Omental fat pad (tissue), 3 donors: ENCODE measurements at regions not wholly inside any gene's neighbourhood (a gene's known extent, or its start where the extent isn't known, plus 50 kb on each side); places are given as distances from the start of the nearest gene placed in this dataset.

Experiments used
- ATAC-seq: fragments of 150-250 bp; one replicate; pipeline ENCODE4 v1.9.1; 2016; ENCODE audit warnings: mild to moderate bottlenecking, moderate library complexity; ENCODE audit not compliant: low FRiP score
- DNase-seq: peaks from one replicate; pipeline ENCODE4 v3.0.0-alpha.2; 2019; ENCODE audit warnings: low spot score
- TF ChIP-seq, protein P1 (sequence below), 3 donors: fragments of 450-650 bp; IDR thresholded peaks; one replicate each; pipeline ENCODE4 v1.5.1; 2016 to 2017; ENCODE audit warnings: antibody characterized with exemption in 3 of 3, mild to moderate bottlenecking in 3 of 3, moderate library complexity in 2 of 3

GRCh38 chr6:104603108-104603745, 256.5 kb downstream of the HACE1 start:
- DNase-seq (no peak), ATAC-seq (no peak)
- TF ChIP-seq, protein P1, sequence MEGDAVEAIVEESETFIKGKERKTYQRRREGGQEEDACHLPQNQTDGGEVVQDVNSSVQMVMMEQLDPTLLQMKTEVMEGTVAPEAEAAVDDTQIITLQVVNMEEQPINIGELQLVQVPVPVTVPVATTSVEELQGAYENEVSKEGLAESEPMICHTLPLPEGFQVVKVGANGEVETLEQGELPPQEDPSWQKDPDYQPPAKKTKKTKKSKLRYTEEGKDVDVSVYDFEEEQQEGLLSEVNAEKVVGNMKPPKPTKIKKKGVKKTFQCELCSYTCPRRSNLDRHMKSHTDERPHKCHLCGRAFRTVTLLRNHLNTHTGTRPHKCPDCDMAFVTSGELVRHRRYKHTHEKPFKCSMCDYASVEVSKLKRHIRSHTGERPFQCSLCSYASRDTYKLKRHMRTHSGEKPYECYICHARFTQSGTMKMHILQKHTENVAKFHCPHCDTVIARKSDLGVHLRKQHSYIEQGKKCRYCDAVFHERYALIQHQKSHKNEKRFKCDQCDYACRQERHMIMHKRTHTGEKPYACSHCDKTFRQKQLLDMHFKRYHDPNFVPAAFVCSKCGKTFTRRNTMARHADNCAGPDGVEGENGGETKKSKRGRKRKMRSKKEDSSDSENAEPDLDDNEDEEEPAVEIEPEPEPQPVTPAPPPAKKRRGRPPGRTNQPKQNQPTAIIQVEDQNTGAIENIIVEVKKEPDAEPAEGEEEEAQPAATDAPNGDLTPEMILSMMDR (IDR thresholded peaks at IDR 0.05), result no peak

- ATAC-seq, result no peak
- TF ChIP-seq, protein P1 (IDR thresholded peaks at IDR 0.05), result no peak
- DNase-seq, result no peak
These were observed 258.0 kb downstream of the HACE1 start for GRCh38 chr6:104601721-104602120.

DNA sequence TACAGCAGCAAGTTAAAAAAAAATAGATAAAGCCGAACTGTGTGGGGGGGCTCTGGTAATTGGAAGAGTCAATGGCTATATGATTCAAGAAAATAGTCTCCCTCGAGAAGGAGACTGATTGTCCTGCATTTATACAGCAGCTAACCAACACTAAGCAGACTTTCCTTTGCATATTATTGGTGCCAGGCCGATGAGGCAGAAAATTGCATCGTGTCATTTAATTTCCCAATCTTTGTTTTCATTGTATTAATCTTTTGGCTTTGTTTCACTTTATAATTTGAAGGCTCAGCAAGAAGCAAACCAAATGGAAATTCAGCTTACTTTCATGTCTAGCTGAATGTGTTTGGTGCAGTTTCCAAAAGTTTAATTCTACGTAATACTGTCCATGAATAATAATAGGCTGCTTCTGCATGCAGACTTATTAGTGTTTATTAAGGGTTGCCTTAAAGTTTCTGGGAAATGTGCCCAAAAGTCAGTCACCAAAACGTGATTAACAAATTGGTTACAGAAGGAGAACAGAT, 258.5 kb downstream of the HACE1 start:
- no peak for DNase-seq
- peak; percentile 23 for ATAC-seq
- TF ChIP-seq, protein P1 (IDR thresholded peaks at IDR 0.05), result no peak

GRCh38 chr6:104600639-104600931, 259.1 kb downstream of the HACE1 start:
- TF ChIP-seq, protein P1 (IDR thresholded peaks at IDR 0.05), result no peak
- ATAC-seq (no peak), DNase-seq (no peak)

GRCh38 chr6:104599821-104600638, 259.7 kb downstream of the HACE1 start:
- no peak for DNase-seq
- TF ChIP-seq, protein P1 (IDR thresholded peaks at IDR 0.05), result no peak
- ATAC-seq, result no peak

DNA sequence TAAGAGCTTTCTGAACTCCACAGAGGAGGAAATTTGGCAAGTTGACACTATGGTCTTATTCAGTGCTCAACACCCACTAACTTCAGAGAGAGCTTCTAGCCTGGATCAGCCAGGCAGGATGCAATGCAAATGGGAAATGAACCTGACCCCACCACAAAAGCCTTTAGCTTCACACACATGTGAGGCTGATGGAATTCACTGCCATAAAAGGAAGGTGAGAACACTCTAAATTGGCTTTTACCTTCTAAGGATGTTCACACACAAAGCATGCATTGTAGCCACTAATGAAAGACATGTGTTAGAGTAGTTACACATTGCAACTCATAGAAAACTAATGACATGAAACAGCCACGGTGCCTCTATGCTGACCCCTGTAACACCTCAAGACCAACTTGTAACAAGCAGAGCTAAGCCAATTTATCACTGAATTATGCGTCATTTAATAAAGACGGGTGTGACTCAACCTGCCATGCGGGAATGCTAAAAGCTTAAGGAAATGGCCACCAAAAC, 262.1 kb downstream of the HACE1 start:
- DNase-seq (no peak), ATAC-seq (no peak)
- TF ChIP-seq, protein P1 (IDR thresholded peaks at IDR 0.05), result no peak
